Ectodermal cell (in vitro differentiated cells): ENCODE measurements at regions not wholly inside any gene's neighbourhood (a gene's known extent, or its start where the extent isn't known, plus 50 kb on each side); places are given as distances from the start of the nearest gene placed in this dataset.
"Not testable (repeated sequence)": the region's sequence is repeated elsewhere in the genome, so short reads cannot be mapped to it uniquely, and the experiment has no call there.

ENCODE experiments used
- H3K27ac ChIP-seq: 2 replicates; pipeline ENCODE4 v1.7.0; 2013; ENCODE audit warnings: mild to moderate bottlenecking, low read depth, low read length; ENCODE audit not compliant: insufficient read depth, poor library complexity, severe bottlenecking
- H3K27me3 ChIP-seq: 2 replicates; pipeline ENCODE4 v1.7.0; 2013; ENCODE audit warnings: mild to moderate bottlenecking, low read length; ENCODE audit not compliant: insufficient read depth, control insufficient read depth, poor library complexity, severe bottlenecking
- H3K36me3 ChIP-seq: one replicate; pipeline ENCODE4 v1.7.0; 2013; ENCODE audit warnings: low read length; ENCODE audit not compliant: control insufficient read depth, insufficient read depth
- H3K4me1 ChIP-seq: one replicate; pipeline ENCODE4 v1.7.0; 2013; ENCODE audit warnings: low read length; ENCODE audit not compliant: control insufficient read depth, insufficient read depth
- H3K4me3 ChIP-seq: 2 replicates; pipeline ENCODE4 v1.7.0; 2013; ENCODE audit warnings: low read depth, low read length, control low read depth; ENCODE audit not compliant: insufficient read depth
- H3K9me3 ChIP-seq: 2 replicates; pipeline ENCODE4 v1.7.0; 2013; ENCODE audit warnings: mild to moderate bottlenecking, low read length, moderate library complexity; ENCODE audit not compliant: control insufficient read depth
- WGBS, 2 experiments: methylation state at CpG; one replicate each; pipeline ENCODE4 v1.1.7; 2013; ENCODE audit warnings: missing lambda C conversion rate in 2 of 2; 5-methylcytosine and 5-hydroxymethylcytosine counted together

GRCh38 chr21:18549214-18549905, 145.8 kb upstream of the TMPRSS15 start:
- Histone ChIP-seq H3K4me1 (no peaks in the 10 kb centered on the region), H3K9me3 (no peaks in the 10 kb centered on the region), H3K27me3 (no peaks in the 10 kb centered on the region), H3K36me3 (no peaks in the 10 kb centered on the region), H3K27ac (no peak overlapping the region), H3K4me3 (no peak overlapping the region)
- 93 to 100% methylated on average over 2 to 3 of the region's 4 CpGs for WGBS, 2 experiments

- Histone ChIP-seq H3K27me3 (no peaks in the 10 kb centered on the region), H3K4me1 (no peaks in the 10 kb centered on the region), H3K27ac (no peak overlapping the region), H3K9me3 (no peaks in the 10 kb centered on the region), H3K4me3 (no peak overlapping the region), H3K36me3 (no peaks in the 10 kb centered on the region)
- WGBS, 2 experiments: 97% methylated on average over 3 of the region's 3 CpGs; no CpG with 5 or more reads in 1 of the 2 experiments
Observed at GRCh38 chr21:18550361-18550760, 146.8 kb upstream of the TMPRSS15 start.

GRCh38 chr21:18553786-18554185, 150.2 kb upstream of the TMPRSS15 start:
- H3K4me3 ChIP-seq: no peak overlapping the region
- 97 to 100% methylated on average over 2 of the region's 2 CpGs for WGBS, 2 experiments
- no peak overlapping the region for H3K27ac ChIP-seq
- H3K4me1 ChIP-seq: no peaks in the 10 kb centered on the region
- no peaks in the 10 kb centered on the region for H3K36me3 ChIP-seq
- no peaks in the 10 kb centered on the region for H3K9me3 ChIP-seq
- H3K27me3 ChIP-seq: no peaks in the 10 kb centered on the region

- not testable (repeated sequence) for H3K4me1 ChIP-seq, H3K27me3 ChIP-seq, H3K27ac ChIP-seq, H3K9me3 ChIP-seq, H3K36me3 ChIP-seq, H3K4me3 ChIP-seq
- 94 to 95% methylated on average over 9 of the region's 10 CpGs for WGBS, 2 experiments
Observed at GRCh38 chr21:18567770-18568169, 164.2 kb upstream of the TMPRSS15 start.

GRCh38 chr21:18588001-18588662, 184.5 kb upstream of the TMPRSS15 start:
- Histone ChIP-seq H3K4me3 (no peak overlapping the region), H3K9me3 (no peaks in the 10 kb centered on the region), H3K27me3 (no peaks in the 10 kb centered on the region), H3K4me1 (no peaks in the 10 kb centered on the region), H3K36me3 (no peaks in the 10 kb centered on the region), H3K27ac (no peak overlapping the region)
- WGBS, 2 experiments: 89 to 91% methylated on average over 3 of the region's 4 CpGs

- 95 to 100% methylated on average over 1 of the region's 1 CpG for WGBS, 2 experiments
- Histone ChIP-seq H3K27ac (no peak overlapping the region), H3K27me3 (no peaks in the 10 kb centered on the region), H3K4me3 (no peak overlapping the region), H3K36me3 (no peaks in the 10 kb centered on the region), H3K9me3 (no peaks in the 10 kb centered on the region), H3K4me1 (no peaks in the 10 kb centered on the region)
Observed at GRCh38 chr21:18601146-18601545, 197.6 kb upstream of the TMPRSS15 start.

GRCh38 chr21:18602711-18603110, 199.1 kb upstream of the TMPRSS15 start:
- Histone ChIP-seq H3K36me3 (no peaks in the 10 kb centered on the region), H3K9me3 (no peaks in the 10 kb centered on the region)
- 84 to 88% methylated on average over 3 of the region's 3 CpGs for WGBS, 2 experiments

GRCh38 chr21:18603261-18603660, 199.7 kb upstream of the TMPRSS15 start:
- H3K27ac ChIP-seq: no peak overlapping the region
- no peaks in the 10 kb centered on the region for H3K36me3 ChIP-seq
- H3K27me3 ChIP-seq: no peaks in the 10 kb centered on the region
- no peaks in the 10 kb centered on the region for H3K4me1 ChIP-seq
- no peaks in the 10 kb centered on the region for H3K9me3 ChIP-seq
- 41 to 44% methylated on average over 1 to 2 of the region's 2 CpGs for WGBS, 2 experiments
- H3K4me3 ChIP-seq: no peak overlapping the region

More at GRCh38 chr21:18602711-18603110, 199.1 kb upstream of the TMPRSS15 start:
- no peaks in the 10 kb centered on the region for H3K4me1 ChIP-seq
- H3K27ac ChIP-seq: no peak overlapping the region
- no peak overlapping the region for H3K4me3 ChIP-seq
- no peaks in the 10 kb centered on the region for H3K27me3 ChIP-seq

- no peaks in the 10 kb centered on the region for H3K36me3 ChIP-seq
- no peaks in the 10 kb centered on the region for H3K9me3 ChIP-seq
- WGBS, 2 experiments: 92 to 93% methylated on average over 3 of the region's 3 CpGs
- no peaks in the 10 kb centered on the region for H3K4me1 ChIP-seq
- no peaks in the 10 kb centered on the region for H3K27me3 ChIP-seq
- no peak overlapping the region for H3K4me3 ChIP-seq
- H3K27ac ChIP-seq: no peak overlapping the region
Observed at GRCh38 chr21:18603980-18604379, 200.4 kb upstream of the TMPRSS15 start.

GRCh38 chr21:18608226-18608625, 204.6 kb upstream of the TMPRSS15 start:
- Histone ChIP-seq H3K4me1 (no peaks in the 10 kb centered on the region), H3K36me3 (no peaks in the 10 kb centered on the region), H3K27me3 (no peaks in the 10 kb centered on the region), H3K9me3 (no peaks in the 10 kb centered on the region), H3K27ac (no peak overlapping the region), H3K4me3 (no peak overlapping the region)
- WGBS, 2 experiments: 65 to 100% methylated on average over 1 of the region's 1 CpG
